ENCODE measurements at regions not wholly inside any gene's neighbourhood (a gene's known extent, or its start where the extent isn't known, plus 50 kb on each side); places are given as distances from the start of the nearest gene placed in this dataset.

GRCh38 chr3:36149447-36149865, 230.8 kb upstream of the STAC start (continued):
- TF ChIP-seq, protein P1, sequence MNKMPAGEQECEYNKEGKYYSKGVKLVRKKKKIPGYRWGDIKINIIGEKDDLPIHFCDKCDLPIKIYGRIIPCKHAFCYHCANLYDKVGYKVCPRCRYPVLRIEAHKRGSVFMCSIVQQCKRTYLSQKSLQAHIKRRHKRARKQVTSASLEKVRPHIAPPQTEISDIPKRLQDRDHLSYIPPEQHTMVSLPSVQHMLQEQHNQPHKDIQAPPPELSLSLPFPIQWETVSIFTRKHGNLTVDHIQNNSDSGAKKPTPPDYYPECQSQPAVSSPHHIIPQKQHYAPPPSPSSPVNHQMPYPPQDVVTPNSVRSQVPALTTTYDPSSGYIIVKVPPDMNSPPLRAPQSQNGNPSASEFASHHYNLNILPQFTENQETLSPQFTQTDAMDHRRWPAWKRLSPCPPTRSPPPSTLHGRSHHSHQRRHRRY (tag by site-specific recombination; IDR thresholded peaks at IDR 0.05): no peak
- TF ChIP-seq, protein P2, sequence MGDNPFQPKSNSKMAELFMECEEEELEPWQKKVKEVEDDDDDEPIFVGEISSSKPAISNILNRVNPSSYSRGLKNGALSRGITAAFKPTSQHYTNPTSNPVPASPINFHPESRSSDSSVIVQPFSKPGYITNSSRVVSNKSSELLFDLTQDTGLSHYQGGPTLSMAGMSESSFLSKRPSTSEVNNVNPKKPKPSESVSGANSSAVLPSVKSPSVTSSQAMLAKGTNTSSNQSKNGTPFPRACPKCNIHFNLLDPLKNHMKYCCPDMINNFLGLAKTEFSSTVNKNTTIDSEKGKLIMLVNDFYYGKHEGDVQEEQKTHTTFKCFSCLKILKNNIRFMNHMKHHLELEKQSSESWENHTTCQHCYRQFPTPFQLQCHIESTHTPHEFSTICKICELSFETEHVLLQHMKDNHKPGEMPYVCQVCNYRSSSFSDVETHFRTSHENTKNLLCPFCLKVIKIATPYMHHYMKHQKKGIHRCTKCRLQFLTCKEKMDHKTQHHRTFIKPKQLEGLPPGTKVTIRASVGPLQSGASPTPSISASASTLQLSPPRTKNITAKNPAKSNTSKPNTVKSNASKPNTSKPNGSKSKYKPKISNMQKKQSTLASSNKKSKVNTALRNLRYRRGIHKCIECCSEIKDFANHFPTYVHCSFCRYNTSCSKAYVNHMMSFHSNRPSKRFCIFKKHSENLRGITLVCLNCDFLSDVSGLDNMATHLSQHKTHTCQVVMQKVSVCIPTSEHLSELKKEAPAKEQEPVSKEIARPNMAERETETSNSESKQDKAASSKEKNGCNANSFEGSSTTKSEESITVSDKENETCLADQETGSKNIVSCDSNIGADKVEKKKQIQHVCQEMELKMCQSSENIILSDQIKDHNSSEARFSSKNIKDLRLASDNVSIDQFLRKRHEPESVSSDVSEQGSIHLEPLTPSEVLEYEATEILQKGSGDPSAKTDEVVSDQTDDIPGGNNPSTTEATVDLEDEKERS (tag by site-specific recombination; IDR thresholded peaks at IDR 0.05): no peak
- TF ChIP-seq ZNF596 (tag by site-specific recombination; IDR thresholded peaks at IDR 0.05) (no peak), ZNF626 (tag by site-specific recombination; IDR thresholded peaks at IDR 0.05) (no peak), ZNF157 (tag by site-specific recombination; IDR thresholded peaks at IDR 0.05) (no peak)

- no peak overlapping the region for H3K4me3 ChIP-seq (ENCODE audit: low read depth, low read length)
- no peak overlapping the region for H3K27ac ChIP-seq (ENCODE audit: extremely low read depth, low read depth, low read length)
- H3K36me3 ChIP-seq (ENCODE audit: control insufficient read depth in 2 of 2, insufficient read depth in 1 of 2, low read length in 2 of 2): no peaks in the 10 kb centered on the region
- TF ChIP-seq ZBTB21 (tag by site-specific recombination; IDR thresholded peaks at IDR 0.05) (no peak), ZNF473 (tag by site-specific recombination; IDR thresholded peaks at IDR 0.05) (no peak), ZNF157 (tag by site-specific recombination; IDR thresholded peaks at IDR 0.05) (no peak), ZNF302 (tag by site-specific recombination; IDR thresholded peaks at IDR 0.05; ENCODE audit: low read depth) (no peak), ZNF174 (tag by site-specific recombination; IDR thresholded peaks at IDR 0.05) (no peak), ZNF449 (tag by site-specific recombination; IDR thresholded peaks at IDR 0.05) (no peak), KLF16 (tag by site-specific recombination; IDR thresholded peaks at IDR 0.05) (no peak), ZNF350 (tag by site-specific recombination; IDR thresholded peaks at IDR 0.05) (no peak), REPIN1 (tag by site-specific recombination; IDR thresholded peaks at IDR 0.05; ENCODE audit: low read depth) (no peak), ZNF792 (tag by site-specific recombination; IDR thresholded peaks at IDR 0.05) (no peak), ZNF10 (tag by site-specific recombination; IDR thresholded peaks at IDR 0.05) (no peak)
- TF ChIP-seq, protein P3, sequence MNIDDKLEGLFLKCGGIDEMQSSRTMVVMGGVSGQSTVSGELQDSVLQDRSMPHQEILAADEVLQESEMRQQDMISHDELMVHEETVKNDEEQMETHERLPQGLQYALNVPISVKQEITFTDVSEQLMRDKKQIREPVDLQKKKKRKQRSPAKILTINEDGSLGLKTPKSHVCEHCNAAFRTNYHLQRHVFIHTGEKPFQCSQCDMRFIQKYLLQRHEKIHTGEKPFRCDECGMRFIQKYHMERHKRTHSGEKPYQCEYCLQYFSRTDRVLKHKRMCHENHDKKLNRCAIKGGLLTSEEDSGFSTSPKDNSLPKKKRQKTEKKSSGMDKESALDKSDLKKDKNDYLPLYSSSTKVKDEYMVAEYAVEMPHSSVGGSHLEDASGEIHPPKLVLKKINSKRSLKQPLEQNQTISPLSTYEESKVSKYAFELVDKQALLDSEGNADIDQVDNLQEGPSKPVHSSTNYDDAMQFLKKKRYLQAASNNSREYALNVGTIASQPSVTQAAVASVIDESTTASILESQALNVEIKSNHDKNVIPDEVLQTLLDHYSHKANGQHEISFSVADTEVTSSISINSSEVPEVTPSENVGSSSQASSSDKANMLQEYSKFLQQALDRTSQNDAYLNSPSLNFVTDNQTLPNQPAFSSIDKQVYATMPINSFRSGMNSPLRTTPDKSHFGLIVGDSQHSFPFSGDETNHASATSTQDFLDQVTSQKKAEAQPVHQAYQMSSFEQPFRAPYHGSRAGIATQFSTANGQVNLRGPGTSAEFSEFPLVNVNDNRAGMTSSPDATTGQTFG (tag by site-specific recombination; IDR thresholded peaks at IDR 0.05; ENCODE audit: borderline replicate concordance): no peak
- no peaks in the 10 kb centered on the region for H3K4me1 ChIP-seq (ENCODE audit: control insufficient read depth, insufficient read depth, low read length)
- POLR2A ChIA-PET: no interaction called here
- CTCF ChIA-PET: interaction anchor here (0.7 kb wide), 1 partner anchor 92 kb away, joined by 4 read pairs; no protein-coding TSS in a partner anchor
- no peaks in the 10 kb centered on the region for H3K9me3 ChIP-seq (ENCODE audit: control insufficient read depth, insufficient read depth, low read depth, low read length)
These were observed 224.8 kb upstream of the STAC start for GRCh38 chr3:36155515-36155914.

- Histone ChIP-seq H3K36me3 (ENCODE audit: control insufficient read depth in 2 of 2, insufficient read depth in 1 of 2, low read length in 2 of 2) (no peaks in the 10 kb centered on the region), H3K27ac (ENCODE audit: extremely low read depth, low read depth, low read length) (no peak overlapping the region), H3K9me3 (ENCODE audit: control insufficient read depth, insufficient read depth, low read depth, low read length) (no peaks in the 10 kb centered on the region), H3K4me3 (ENCODE audit: low read depth, low read length) (no peak overlapping the region), H3K4me1 (ENCODE audit: control insufficient read depth, insufficient read depth, low read length) (no peaks in the 10 kb centered on the region)
- TF ChIP-seq ZNF311 (tag by site-specific recombination; IDR thresholded peaks at IDR 0.05; ENCODE audit: borderline replicate concordance): no peak
- ChIA-PET POLR2A (no interaction called here), CTCF (no interaction called here)
These were observed 215.9 kb upstream of the STAC start for GRCh38 chr3:36164400-36164799.

All from HEK293 (cell line).